Esophagus squamous epithelium (tissue), 4 donors: ENCODE measurements at regions not wholly inside any gene's neighbourhood (a gene's known extent, or its start where the extent isn't known, plus 50 kb on each side); places are given as distances from the start of the nearest gene placed in this dataset.

ENCODE experiments used
- CTCF ChIP-seq, 6 experiments: fragments of 450-650 bp in 4 of 6; fragments of 200-600 bp in 2 of 6; sonication (generic) in 2 of 6; IDR thresholded peaks; one replicate each; pipeline ENCODE4 v1.5.1; 2016 to 2019; ENCODE audit warnings: antibody characterized with exemption in 6 of 6, mild to moderate bottlenecking in 4 of 6, moderate library complexity in 4 of 6
- POLR2A ChIP-seq, 4 donors: fragments of 450-650 bp; IDR thresholded peaks; one replicate each; pipeline ENCODE4 v1.6.1; 2017; ENCODE audit warnings: antibody characterized with exemption in 4 of 4, mild to moderate bottlenecking in 4 of 4, moderate library complexity in 3 of 4

DNA sequence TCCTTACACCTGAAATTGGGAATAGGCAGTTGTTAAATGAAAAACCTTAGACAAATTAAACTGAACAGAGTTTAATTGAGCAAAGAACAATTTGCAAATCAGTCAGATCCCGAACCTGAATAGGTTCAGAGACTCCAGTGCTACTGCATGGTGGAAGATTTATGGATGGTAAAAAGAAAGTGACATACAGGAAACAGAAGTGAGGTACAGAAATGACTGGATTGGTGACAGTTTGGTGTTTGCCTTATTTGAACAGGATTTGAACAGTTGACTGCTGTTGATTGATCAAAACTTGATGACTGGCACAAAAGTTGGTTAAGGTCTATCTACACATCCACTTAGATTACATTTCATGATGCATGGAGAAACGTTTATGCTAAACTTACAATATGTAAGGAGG, 248.8 kb downstream of the HNMT start:
- TF ChIP-seq CTCF (IDR thresholded peaks at IDR 0.05) (no peak), POLR2A (IDR thresholded peaks at IDR 0.05) (no peak)
